Body of pancreas (tissue), 4 donors: ENCODE measurements at regions not wholly inside any gene's neighbourhood (a gene's known extent, or its start where the extent isn't known, plus 50 kb on each side); places are given as distances from the start of the nearest gene placed in this dataset.

Experiments used
- ATAC-seq: fragments of 150-250 bp; one replicate; pipeline ENCODE4 v1.9.1; 2016
- DNase-seq, 4 donors: peaks; one replicate each; pipeline ENCODE4 v3.0.0-alpha.2; 2019
- H3K27ac ChIP-seq, 4 donors: fragments of 200-600 bp; sonication (generic); 1 replicate in 3 of 4; 2 replicates in 1 of 4; pipeline versions ENCODE4 v1.5.1 to v1.6.1; 2016 to 2019; ENCODE audit warnings: mild to moderate bottlenecking in 1 of 4, mixed read lengths in 1 of 4, moderate library complexity in 1 of 4
- H3K27me3 ChIP-seq, 2 donors: fragments of 200-600 bp; sonication (generic); one replicate each; pipeline ENCODE4 v1.6.0; 2016; ENCODE audit warnings: mild to moderate bottlenecking in 1 of 2
- H3K36me3 ChIP-seq, 2 donors: fragments of 200-600 bp; sonication (generic); replicated peaks in 1 of 2; 2 replicates each; pipeline ENCODE4 v1.5.1; 2016; ENCODE audit warnings: low read depth in 2 of 2; ENCODE audit not compliant: insufficient read depth in 1 of 2
- H3K4me1 ChIP-seq: fragments of 200-600 bp; sonication (generic); one replicate; pipeline ENCODE4 v1.6.0; 2016
- H3K4me3 ChIP-seq, 2 donors: fragments of 200-600 bp; sonication (generic); 1 replicate in 1 of 2; 2 replicates in 1 of 2; pipeline ENCODE4 v1.5.1; 2016 to 2019
- H3K9me3 ChIP-seq, 3 donors: fragments of 200-600 bp; sonication (generic); 1 replicate in 2 of 3; 2 replicates in 1 of 3; pipeline ENCODE4 v1.5.1; 2016
- CTCF ChIP-seq, 7 experiments: fragments of 450-650 bp in 4 of 7; fragments of 200-600 bp in 3 of 7; sonication (generic) in 3 of 7; IDR thresholded peaks; one replicate each; pipeline ENCODE4 v1.5.1; 2016 to 2019; ENCODE audit warnings: antibody characterized with exemption in 7 of 7
- POLR2A ChIP-seq, 3 donors: fragments of 450-650 bp; IDR thresholded peaks; one replicate each; pipeline ENCODE4 v1.6.1; 2016; ENCODE audit warnings: antibody characterized with exemption in 3 of 3, mild to moderate bottlenecking in 2 of 3
- WGBS, 2 donors: methylation state at CpG; one replicate each; pipeline ENCODE4 v1.1.5; 2017; 5-methylcytosine and 5-hydroxymethylcytosine counted together
- intact Hi-C: fragments of 100-400 bp; cut with DNase I; formaldehyde crosslinking; loops from one replicate; pipeline ENCODE4 v1.15.1; 2023

GRCh38 chr12:4843907-4844306 lies 65.8 kb upstream of the KCNA1 start:
- DNase-seq = no peak
- H3K4me1 ChIP-seq = no peaks in the 10 kb centered on the region
- no peak for ATAC-seq
- TF ChIP-seq CTCF (IDR thresholded peaks at IDR 0.05) (no peak), POLR2A (IDR thresholded peaks at IDR 0.05) (no peak)
- WGBS, 2 donors = 61 to 62% methylated on average over 4 of the region's 4 CpGs
- H3K9me3 ChIP-seq = no peaks in the 10 kb centered on the region
- intact Hi-C loops = no loop called here
- H3K36me3 ChIP-seq = no peaks in the 10 kb centered on the region
- H3K27ac ChIP-seq = no peak overlapping the region
- no peaks in the 10 kb centered on the region for H3K27me3 ChIP-seq
- no peak overlapping the region for H3K4me3 ChIP-seq

- Histone ChIP-seq H3K9me3 (no peaks in the 10 kb centered on the region), H3K4me3 (no peak overlapping the region), H3K27me3 (no peaks in the 10 kb centered on the region), H3K4me1 (no peaks in the 10 kb centered on the region), H3K36me3 (no peaks in the 10 kb centered on the region), H3K27ac (no peak overlapping the region)
- DNase-seq = no peak
- ATAC-seq = no peak
- intact Hi-C loops = no loop called here
- TF ChIP-seq CTCF (IDR thresholded peaks at IDR 0.05) (no peak), POLR2A (IDR thresholded peaks at IDR 0.05) (no peak)
Measured at GRCh38 chr12:4847713-4848112, 62.0 kb upstream of the KCNA1 start.

GRCh38 chr12:4849115-4849541 lies 60.6 kb upstream of the KCNA1 start:
- no peaks in the 10 kb centered on the region for H3K36me3 ChIP-seq
- 2% methylated on average over 5 of the region's 5 CpGs for WGBS, 2 donors
- intact Hi-C loops = no loop called here
- DNase-seq (peak in 2 of 4 donors; percentile 16 to 25), ATAC-seq (no peak)
- no peaks in the 10 kb centered on the region for H3K27me3 ChIP-seq
- H3K4me3 ChIP-seq = no peak overlapping the region
- H3K27ac ChIP-seq = no peak overlapping the region
- no peaks in the 10 kb centered on the region for H3K9me3 ChIP-seq
- no peaks in the 10 kb centered on the region for H3K4me1 ChIP-seq
- TF ChIP-seq POLR2A (IDR thresholded peaks at IDR 0.05) (no peak), CTCF (IDR thresholded peaks at IDR 0.05) (peak; percentile 44 to 98 (median 70))

GRCh38 chr12:4849795-4850345 lies 59.8 kb upstream of the KCNA1 start:
- no peak overlapping the region for H3K4me3 ChIP-seq
- DNase-seq (no peak), ATAC-seq (no peak)
- TF ChIP-seq CTCF (IDR thresholded peaks at IDR 0.05) = no peak
- no peak for TF ChIP-seq POLR2A (IDR thresholded peaks at IDR 0.05)
- intact Hi-C loops = loop anchor here (10.0 kb wide), 2 partner anchors 155 to 235 kb away; no protein-coding TSS in a partner anchor
- no peaks in the 10 kb centered on the region for H3K27me3 ChIP-seq
- H3K36me3 ChIP-seq = no peaks in the 10 kb centered on the region
- H3K9me3 ChIP-seq = no peaks in the 10 kb centered on the region
- H3K27ac ChIP-seq = no peak overlapping the region
- no peaks in the 10 kb centered on the region for H3K4me1 ChIP-seq
- 59 to 64% methylated on average over 18 of the region's 18 CpGs for WGBS, 2 donors

GRCh38 chr12:4850857-4851380 lies 58.8 kb upstream of the KCNA1 start:
- ATAC-seq (no peak), DNase-seq (no peak)
- intact Hi-C loops = loop anchor here (10.0 kb wide), 2 partner anchors 154 to 234 kb away; no protein-coding TSS in a partner anchor
- H3K9me3 ChIP-seq = no peaks in the 10 kb centered on the region
- H3K27ac ChIP-seq = no peak overlapping the region
- no peaks in the 10 kb centered on the region for H3K27me3 ChIP-seq
- H3K4me1 ChIP-seq = no peaks in the 10 kb centered on the region
- TF ChIP-seq POLR2A (IDR thresholded peaks at IDR 0.05) (no peak), CTCF (IDR thresholded peaks at IDR 0.05) (no peak)
- H3K36me3 ChIP-seq = no peaks in the 10 kb centered on the region
- no peak overlapping the region for H3K4me3 ChIP-seq
- WGBS, 2 donors = 69 to 78% methylated on average over 9 of the region's 9 CpGs
